B cell (primary cell): ENCODE measurements at regions not wholly inside any gene's neighbourhood (a gene's known extent, or its start where the extent isn't known, plus 50 kb on each side); places are given as distances from the start of the nearest gene placed in this dataset.
A peak's percentile ranks its signal among the peaks of the same experiment; 100 is the strongest.

Source experiments
- ATAC-seq: fragments of 200-7000 bp; cut with Tn5 transposase; one replicate; pipeline ENCODE4 v1.10.0; 2021; ENCODE audit warnings: low read depth, mild to moderate bottlenecking, moderate number of reproducible peaks, moderate library complexity
- CTCF ChIA-PET: fragments of 350-600 bp; sonication (Branson Sonifier 250); formaldehyde crosslinking; loops from one replicate; lab custom pipeline; 2021; ENCODE audit warnings: antibody characterized with exemption, inconsistent platforms; lab: Charles Lee
- POLR2A ChIA-PET: fragments of 350-600 bp; sonication (Branson Sonifier 250); formaldehyde crosslinking; loops from one replicate; lab custom pipeline; 2021; ENCODE audit warnings: antibody characterized with exemption; lab: Charles Lee
- DNase-seq: peaks from one replicate; pipeline ENCODE4 v3.0.0; 2013
- H2AFZ ChIP-seq: 2 replicates; pipeline ENCODE4 v1.6.1; 2012; ENCODE audit warnings: mild to moderate bottlenecking, low read depth, low read length; ENCODE audit not compliant: insufficient read depth, poor library complexity, severe bottlenecking
- H3K27ac ChIP-seq, 2 donors: 1 replicate in 1 of 2; 2 replicates in 1 of 2; pipeline ENCODE4 v1.5.1; 2012 to 2013; ENCODE audit warnings: low read length in 2 of 2, mild to moderate bottlenecking in 2 of 2, moderate library complexity in 1 of 2
- H3K27me3 ChIP-seq, 4 experiments: fragments of 200-600 bp in 1 of 4; sonication (generic) in 1 of 4; replicated peaks in 1 of 4; 1 replicate in 2 of 4; 2 replicates in 2 of 4; pipeline versions ENCODE4 v1.6.1 to v1.7.0; 2013 to 2016; ENCODE audit warnings: low read length in 3 of 4, mild to moderate bottlenecking in 2 of 4, mixed read lengths in 1 of 4, moderate library complexity in 1 of 4; ENCODE audit not compliant: insufficient read depth in 4 of 4, control insufficient read depth in 3 of 4; ENCODE audit errors: control extremely low read depth in 1 of 4
- H3K36me3 ChIP-seq, 2 experiments: replicated peaks in 1 of 2; 1 replicate in 1 of 2; 2 replicates in 1 of 2; pipeline versions ENCODE4 v1.6.1 to v1.7.1; 2013; ENCODE audit warnings: low read length in 1 of 2; ENCODE audit not compliant: insufficient read depth in 2 of 2, control insufficient read depth in 1 of 2; ENCODE audit errors: control extremely low read depth in 1 of 2, extremely low read depth in 1 of 2
- H3K4me1 ChIP-seq, 2 donors: fragments of 200-600 bp in 1 of 2; sonication (generic) in 1 of 2; 1 replicate in 1 of 2; 2 replicates in 1 of 2; pipeline versions ENCODE4 v1.5.1 to v1.6.1; 2013 to 2017; ENCODE audit warnings: low read length in 2 of 2; ENCODE audit not compliant: control insufficient read depth in 2 of 2, insufficient read depth in 2 of 2
- H3K4me2 ChIP-seq: replicated peaks from 2 replicates; pipeline ENCODE3; 2012; ENCODE audit warnings: mild to moderate bottlenecking, low read depth, low read length; ENCODE audit not compliant: poor library complexity, severe bottlenecking
- H3K4me3 ChIP-seq, 5 experiments: fragments of 200-600 bp in 1 of 5; sonication (generic) in 1 of 5; 1 replicate in 3 of 5; 2 replicates in 2 of 5; pipeline versions ENCODE4 v1.5.1 to v1.7.0; 2011 to 2016; ENCODE audit warnings: low read length in 4 of 5, mild to moderate bottlenecking in 4 of 5, low read depth in 2 of 5, control low read depth in 1 of 5, moderate library complexity in 1 of 5; ENCODE audit not compliant: insufficient read depth in 1 of 5; ENCODE audit errors: control extremely low read depth in 1 of 5, extremely low read depth in 1 of 5
- H3K79me2 ChIP-seq: fragments of 200-600 bp; sonication (generic); one replicate; pipeline ENCODE4 v1.6.0; 2016; ENCODE audit warnings: low read length; ENCODE audit not compliant: control insufficient read depth, insufficient read depth
- H3K9ac ChIP-seq: fragments of 200-600 bp; sonication (generic); 2 replicates; pipeline ENCODE4 v1.6.1; 2017; ENCODE audit warnings: mild to moderate bottlenecking, low read length, moderate library complexity
- H3K9me3 ChIP-seq, 3 donors: one replicate each; pipeline versions ENCODE4 v1.6.1 to v1.7.1; 2013; ENCODE audit warnings: low read length in 2 of 3; ENCODE audit not compliant: control insufficient read depth in 2 of 3, insufficient read depth in 1 of 3; ENCODE audit errors: control extremely low read depth in 1 of 3
- H4K20me1 ChIP-seq: 2 replicates; pipeline ENCODE4 v1.6.0; 2012; ENCODE audit warnings: mild to moderate bottlenecking, low read length; ENCODE audit not compliant: insufficient read depth, control insufficient read depth, poor library complexity, severe bottlenecking
- H3K27ac Mint-ChIP-seq: one replicate; pipeline ENCODE4 v1.8.0; 2021; ENCODE audit warnings: mixed read lengths
- H3K27me3 Mint-ChIP-seq: one replicate; pipeline ENCODE4 v1.8.0; 2021; ENCODE audit warnings: mixed read lengths
- H3K4me1 Mint-ChIP-seq: one replicate; pipeline ENCODE4 v1.8.0; 2021; ENCODE audit warnings: mixed read lengths
- H3K4me3 Mint-ChIP-seq: one replicate; pipeline ENCODE4 v1.8.0; 2021; ENCODE audit warnings: mixed read lengths
- H3K9me3 Mint-ChIP-seq: one replicate; pipeline ENCODE4 v1.8.0; 2022; ENCODE audit warnings: mixed read lengths; ENCODE audit not compliant: insufficient read depth
- EZH2 ChIP-seq: IDR thresholded peaks from 2 replicates; pipeline ENCODE4 v1.6.1; 2012; ENCODE audit warnings: borderline replicate concordance, low read depth, mild to moderate bottlenecking, moderate library complexity, low read length; ENCODE audit not compliant: insufficient read depth, poor library complexity, severe bottlenecking
- WGBS: methylation state at CpG from one replicate; pipeline ENCODE4 v1.1.5; 2013; ENCODE audit warnings: missing lambda C conversion rate; ENCODE audit not compliant: insufficient coverage; 5-methylcytosine and 5-hydroxymethylcytosine counted together
- intact Hi-C: fragments of 100-400 bp; cut with micrococcal nuclease; formaldehyde crosslinking; loops from one replicate; pipeline ENCODE4 v1.10.0; 2022
- TF ChIP-seq, protein P1 (sequence below): fragments of 200-600 bp; IDR thresholded peaks from one replicate; pipeline ENCODE4 v1.8.0; 2022; ENCODE audit warnings: antibody characterized with exemption, mild to moderate bottlenecking

DNA sequence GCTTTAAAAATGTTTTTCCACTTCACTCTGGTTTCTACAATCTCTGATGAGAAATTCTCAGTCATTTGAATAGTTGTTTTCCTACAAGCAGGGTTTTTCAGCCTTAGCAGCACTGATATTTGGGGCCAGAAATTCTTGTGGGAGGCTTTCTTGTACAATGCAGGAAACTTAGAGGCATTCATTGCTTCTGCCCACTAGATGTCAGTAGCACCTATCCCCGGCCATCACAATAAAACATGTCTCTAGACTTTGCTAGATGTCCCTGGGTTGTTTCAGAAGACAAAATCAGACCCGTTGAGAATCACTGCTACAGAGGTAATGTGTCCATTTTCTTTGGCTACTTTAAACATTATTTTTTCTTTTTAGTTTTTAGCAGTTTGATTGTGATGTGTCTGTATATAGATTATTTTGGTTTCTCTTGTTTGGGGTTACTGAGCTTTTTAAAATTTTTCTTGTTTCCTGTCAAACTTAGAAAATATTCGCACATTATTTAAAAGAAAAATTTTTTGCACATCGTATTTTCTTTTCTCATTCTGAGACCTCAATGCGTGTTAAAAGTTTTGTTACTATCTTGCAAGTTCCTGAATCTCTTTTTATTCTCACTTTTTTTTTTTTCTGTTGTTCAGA is 60.8 kb upstream of the CCDC179 start:
- no CpG with 5 or more reads among the region's 5 CpGs for WGBS
- ChIA-PET CTCF (interaction anchor here (2.5 kb wide), 1 partner anchor 44 kb away, joined by 8 read pairs; no protein-coding TSS in a partner anchor), POLR2A (no interaction called here)
- no peaks in the 10 kb centered on the region for H3K9me3 Mint-ChIP-seq
- no peak overlapping the region for H3K4me2 ChIP-seq
- H2AFZ ChIP-seq, result no peak overlapping the region
- intact Hi-C loops, result no loop called here
- ATAC-seq, result no peak
- H3K27me3 Mint-ChIP-seq, result no peaks in the 10 kb centered on the region
- H3K4me3 Mint-ChIP-seq, result no peak overlapping the region
- peak; percentile 8 for DNase-seq
- no peaks in the 10 kb centered on the region for H3K9me3 ChIP-seq
- H3K27me3 ChIP-seq, result no peaks in the 10 kb centered on the region
- H3K36me3 ChIP-seq, result no peaks in the 10 kb centered on the region
- H3K9ac ChIP-seq, result no peak overlapping the region
- no peak overlapping the region for H3K4me3 ChIP-seq
- H3K4me1 Mint-ChIP-seq, result peaks cover 5% of the 10 kb centered on the region
- no peak overlapping the region for H3K27ac ChIP-seq
- H3K4me1 ChIP-seq, result no peaks in the 10 kb centered on the region
- H3K27ac Mint-ChIP-seq, result no peak overlapping the region
- TF ChIP-seq, protein P1, sequence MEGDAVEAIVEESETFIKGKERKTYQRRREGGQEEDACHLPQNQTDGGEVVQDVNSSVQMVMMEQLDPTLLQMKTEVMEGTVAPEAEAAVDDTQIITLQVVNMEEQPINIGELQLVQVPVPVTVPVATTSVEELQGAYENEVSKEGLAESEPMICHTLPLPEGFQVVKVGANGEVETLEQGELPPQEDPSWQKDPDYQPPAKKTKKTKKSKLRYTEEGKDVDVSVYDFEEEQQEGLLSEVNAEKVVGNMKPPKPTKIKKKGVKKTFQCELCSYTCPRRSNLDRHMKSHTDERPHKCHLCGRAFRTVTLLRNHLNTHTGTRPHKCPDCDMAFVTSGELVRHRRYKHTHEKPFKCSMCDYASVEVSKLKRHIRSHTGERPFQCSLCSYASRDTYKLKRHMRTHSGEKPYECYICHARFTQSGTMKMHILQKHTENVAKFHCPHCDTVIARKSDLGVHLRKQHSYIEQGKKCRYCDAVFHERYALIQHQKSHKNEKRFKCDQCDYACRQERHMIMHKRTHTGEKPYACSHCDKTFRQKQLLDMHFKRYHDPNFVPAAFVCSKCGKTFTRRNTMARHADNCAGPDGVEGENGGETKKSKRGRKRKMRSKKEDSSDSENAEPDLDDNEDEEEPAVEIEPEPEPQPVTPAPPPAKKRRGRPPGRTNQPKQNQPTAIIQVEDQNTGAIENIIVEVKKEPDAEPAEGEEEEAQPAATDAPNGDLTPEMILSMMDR, result peak; percentile 46
- TF ChIP-seq EZH2, result no peak
- H4K20me1 ChIP-seq, result no peaks in the 10 kb centered on the region
- H3K79me2 ChIP-seq, result no peaks in the 10 kb centered on the region

DNA sequence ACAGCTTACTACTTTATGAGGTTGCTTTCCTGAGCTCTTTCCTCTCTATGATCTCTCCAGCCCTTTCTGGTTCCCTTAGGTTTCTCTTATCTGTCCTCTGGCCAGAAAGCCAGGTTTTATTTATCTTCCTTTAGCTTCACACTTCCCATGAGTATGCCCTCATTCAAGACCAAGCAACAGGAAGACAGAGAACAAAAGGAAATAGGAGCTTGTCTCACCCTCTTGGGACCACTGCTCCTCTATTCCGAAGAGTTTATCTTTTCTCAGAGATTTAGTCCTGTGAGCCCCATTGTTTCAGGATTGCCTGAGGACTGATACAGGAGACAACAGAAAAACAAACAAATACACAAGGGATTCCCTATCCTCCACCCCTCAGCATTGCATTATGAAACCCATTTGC is 62.4 kb upstream of the CCDC179 start:
- Histone ChIP-seq H4K20me1 (no peaks in the 10 kb centered on the region), H3K79me2 (no peaks in the 10 kb centered on the region), H3K9ac (no peak overlapping the region), H2AFZ (no peak overlapping the region), H3K27me3 (no peaks in the 10 kb centered on the region), H3K4me1 (no peaks in the 10 kb centered on the region), H3K9me3 (no peaks in the 10 kb centered on the region), H3K4me2 (no peak overlapping the region), H3K36me3 (no peaks in the 10 kb centered on the region), H3K4me3 (no peak overlapping the region), H3K27ac (no peak overlapping the region)
- no peak for TF ChIP-seq EZH2
- TF ChIP-seq, protein P1, result no peak
- ATAC-seq (no peak), DNase-seq (no peak)
- WGBS, result 40% methylated on average over 1 of the region's 1 CpG
- no peak overlapping the region for H3K27ac Mint-ChIP-seq
- CTCF ChIA-PET, result no interaction called here
- POLR2A ChIA-PET, result no interaction called here
- H3K4me3 Mint-ChIP-seq, result no peak overlapping the region
- peaks cover 5% of the 10 kb centered on the region for H3K4me1 Mint-ChIP-seq
- no peaks in the 10 kb centered on the region for H3K9me3 Mint-ChIP-seq
- no peaks in the 10 kb centered on the region for H3K27me3 Mint-ChIP-seq
- intact Hi-C loops, result no loop called here
